Activated CD8-positive, alpha-beta T cell treated with anti-CD3 and anti-CD28 coated beads for 36 hours (primary cell): ENCODE measurements at regions not wholly inside any gene's neighbourhood (a gene's known extent, or its start where the extent isn't known, plus 50 kb on each side); places are given as distances from the start of the nearest gene placed in this dataset.

Experiments
- ATAC-seq: fragments of 200-7000 bp; cut with Tn5 transposase; one replicate; pipeline ENCODE4 v1.10.0; 2021; ENCODE audit warnings: mild to moderate bottlenecking, moderate library complexity
- CTCF ChIA-PET: fragments of 350-600 bp; sonication (Branson Sonifier 250); formaldehyde crosslinking; loops from one replicate; lab custom pipeline; 2021; ENCODE audit warnings: antibody characterized with exemption; lab: Charles Lee
- POLR2A ChIA-PET: fragments of 350-600 bp; sonication (Branson Sonifier 250); formaldehyde crosslinking; loops from one replicate; lab custom pipeline; 2021; ENCODE audit warnings: antibody characterized with exemption; lab: Charles Lee
- DNase-seq: peaks from one replicate; pipeline ENCODE4 v3.0.0-alpha.2; 2020
- H3K27ac Mint-ChIP-seq: one replicate; pipeline ENCODE4 v1.8.0; 2021; ENCODE audit warnings: mild to moderate bottlenecking, mixed read lengths
- H3K27me3 Mint-ChIP-seq: one replicate; pipeline ENCODE4 v1.8.0; 2021; ENCODE audit warnings: mixed read lengths
- H3K36me3 Mint-ChIP-seq: one replicate; pipeline ENCODE4 v1.8.0; 2021; ENCODE audit warnings: low read depth, mixed read lengths
- H3K4me1 Mint-ChIP-seq: one replicate; pipeline ENCODE4 v1.8.0; 2021; ENCODE audit warnings: low read depth, mixed read lengths
- H3K4me3 Mint-ChIP-seq: one replicate; pipeline ENCODE4 v1.8.0; 2021; ENCODE audit warnings: mild to moderate bottlenecking, moderate library complexity, mixed read lengths
- H3K9me3 Mint-ChIP-seq: one replicate; pipeline ENCODE4 v1.8.0; 2021; ENCODE audit warnings: mixed read lengths
- intact Hi-C: fragments of 100-400 bp; cut with micrococcal nuclease; formaldehyde crosslinking; loops from one replicate; pipeline ENCODE4 v1.10.0; 2022
- TF ChIP-seq, protein P1 (sequence below): fragments of 200-600 bp; IDR thresholded peaks from one replicate; pipeline ENCODE4 v1.8.0; 2022; ENCODE audit warnings: antibody characterized with exemption, mild to moderate bottlenecking

DNA sequence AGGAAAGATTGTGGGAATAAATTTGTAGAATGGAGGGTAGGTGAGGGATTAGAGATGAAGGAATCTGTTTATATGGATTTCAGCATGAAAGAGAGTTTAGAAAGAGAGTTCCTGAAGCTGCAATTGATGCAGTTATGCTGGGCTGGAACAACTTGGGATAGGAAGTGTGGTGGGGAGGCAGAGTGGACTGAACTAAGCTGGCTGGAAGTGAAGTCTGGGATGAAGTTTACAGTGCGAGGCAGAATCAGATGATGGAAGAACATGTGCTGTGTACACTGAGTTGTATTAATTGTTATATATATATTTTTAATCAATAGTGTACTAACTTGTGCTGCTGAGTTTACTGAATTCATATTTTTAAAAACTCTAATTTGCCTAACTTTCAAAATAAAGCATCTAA is 461.9 kb downstream of the SPRY1 start:
- ChIA-PET CTCF (no interaction called here), POLR2A (no interaction called here)
- ATAC-seq (no peak), DNase-seq (no peak)
- Mint-ChIP-seq H3K4me1 (no peaks in the 10 kb centered on the region), H3K4me3 (no peak overlapping the region), H3K27me3 (peaks cover 1% of the 10 kb centered on the region), H3K9me3 (no peaks in the 10 kb centered on the region), H3K36me3 (no peaks in the 10 kb centered on the region), H3K27ac (no peak overlapping the region)
- TF ChIP-seq, protein P1, sequence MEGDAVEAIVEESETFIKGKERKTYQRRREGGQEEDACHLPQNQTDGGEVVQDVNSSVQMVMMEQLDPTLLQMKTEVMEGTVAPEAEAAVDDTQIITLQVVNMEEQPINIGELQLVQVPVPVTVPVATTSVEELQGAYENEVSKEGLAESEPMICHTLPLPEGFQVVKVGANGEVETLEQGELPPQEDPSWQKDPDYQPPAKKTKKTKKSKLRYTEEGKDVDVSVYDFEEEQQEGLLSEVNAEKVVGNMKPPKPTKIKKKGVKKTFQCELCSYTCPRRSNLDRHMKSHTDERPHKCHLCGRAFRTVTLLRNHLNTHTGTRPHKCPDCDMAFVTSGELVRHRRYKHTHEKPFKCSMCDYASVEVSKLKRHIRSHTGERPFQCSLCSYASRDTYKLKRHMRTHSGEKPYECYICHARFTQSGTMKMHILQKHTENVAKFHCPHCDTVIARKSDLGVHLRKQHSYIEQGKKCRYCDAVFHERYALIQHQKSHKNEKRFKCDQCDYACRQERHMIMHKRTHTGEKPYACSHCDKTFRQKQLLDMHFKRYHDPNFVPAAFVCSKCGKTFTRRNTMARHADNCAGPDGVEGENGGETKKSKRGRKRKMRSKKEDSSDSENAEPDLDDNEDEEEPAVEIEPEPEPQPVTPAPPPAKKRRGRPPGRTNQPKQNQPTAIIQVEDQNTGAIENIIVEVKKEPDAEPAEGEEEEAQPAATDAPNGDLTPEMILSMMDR = no peak
- intact Hi-C loops = no loop called here

DNA sequence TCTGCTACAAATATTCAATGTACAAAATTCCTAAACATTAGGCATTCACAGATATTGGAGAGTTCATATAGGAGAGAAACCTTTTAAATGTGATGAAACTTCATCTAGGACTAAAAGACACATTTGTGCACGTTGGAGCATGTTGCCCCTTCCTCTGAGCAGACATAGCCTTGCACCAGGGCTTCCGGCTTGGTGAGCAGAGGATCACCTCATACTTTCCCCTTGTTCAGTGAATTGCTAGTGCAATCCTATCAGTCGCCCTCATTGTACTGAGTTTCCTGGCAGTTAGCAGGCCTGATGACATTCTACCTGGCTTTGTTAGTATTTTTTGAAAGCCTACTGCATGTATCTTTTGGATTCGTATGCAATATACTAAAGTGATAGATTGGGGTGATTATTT is 466.2 kb downstream of the SPRY1 start:
- TF ChIP-seq, protein P1 = no peak
- peaks cover 1% of the 10 kb centered on the region for H3K27me3 Mint-ChIP-seq
- H3K36me3 Mint-ChIP-seq = no peaks in the 10 kb centered on the region
- H3K9me3 Mint-ChIP-seq = no peaks in the 10 kb centered on the region
- CTCF ChIA-PET = no interaction called here
- DNase-seq = no peak
- POLR2A ChIA-PET = no interaction called here
- no peak for ATAC-seq
- intact Hi-C loops = no loop called here
- H3K27ac Mint-ChIP-seq = no peak overlapping the region
- no peak overlapping the region for H3K4me3 Mint-ChIP-seq
- no peaks in the 10 kb centered on the region for H3K4me1 Mint-ChIP-seq

- TF ChIP-seq, protein P1 = no peak
- H3K4me3 Mint-ChIP-seq = no peak overlapping the region
- no peaks in the 10 kb centered on the region for H3K36me3 Mint-ChIP-seq
- intact Hi-C loops = no loop called here
- no peaks in the 10 kb centered on the region for H3K4me1 Mint-ChIP-seq
- POLR2A ChIA-PET = no interaction called here
- no peak for ATAC-seq
- no peak overlapping the region for H3K27ac Mint-ChIP-seq
- no peak for DNase-seq
- H3K9me3 Mint-ChIP-seq = peaks cover 4% of the 10 kb centered on the region
- H3K27me3 Mint-ChIP-seq = peaks cover 2% of the 10 kb centered on the region
- CTCF ChIA-PET = no interaction called here
Observed at GRCh38 chr4:123866796-123867195, 470.2 kb downstream of the SPRY1 start.

DNA sequence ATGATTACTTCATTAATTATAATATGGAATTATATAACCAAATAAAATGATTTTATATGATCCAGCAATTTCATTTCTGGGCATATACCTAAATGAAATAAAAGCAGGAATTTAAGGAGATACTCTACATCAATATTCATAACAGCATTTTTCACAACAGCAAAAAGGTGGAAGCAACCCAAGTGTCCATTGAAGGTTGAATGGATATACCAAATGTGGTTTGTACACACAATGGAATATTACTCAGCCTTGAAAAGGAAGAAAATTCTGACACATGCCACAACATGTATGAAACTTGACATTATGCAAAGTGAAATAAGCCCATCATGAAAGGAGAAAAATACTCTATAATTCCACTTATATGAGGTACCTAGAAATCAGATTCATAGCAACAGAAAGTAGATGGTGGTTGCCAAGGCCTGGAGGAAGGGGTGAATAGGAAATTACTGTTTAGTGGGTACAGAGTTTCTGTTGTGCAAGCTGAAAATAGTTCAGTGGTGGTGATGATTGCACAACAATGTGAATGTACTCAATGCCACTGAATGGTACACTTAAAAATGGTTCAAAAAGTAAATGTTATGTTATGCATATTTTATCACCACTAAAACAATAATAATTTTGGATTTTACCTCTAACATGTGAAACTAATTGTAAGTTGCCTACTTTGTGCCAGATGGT is 471.5 kb downstream of the SPRY1 start:
- intact Hi-C loops = no loop called here
- TF ChIP-seq, protein P1 = no peak
- Mint-ChIP-seq H3K9me3 (peaks cover 4% of the 10 kb centered on the region), H3K4me3 (no peak overlapping the region), H3K27me3 (peaks cover 2% of the 10 kb centered on the region), H3K4me1 (no peaks in the 10 kb centered on the region), H3K36me3 (no peaks in the 10 kb centered on the region), H3K27ac (no peak overlapping the region)
- ChIA-PET POLR2A (no interaction called here), CTCF (no interaction called here)
- DNase-seq (no peak), ATAC-seq (no peak)

DNA sequence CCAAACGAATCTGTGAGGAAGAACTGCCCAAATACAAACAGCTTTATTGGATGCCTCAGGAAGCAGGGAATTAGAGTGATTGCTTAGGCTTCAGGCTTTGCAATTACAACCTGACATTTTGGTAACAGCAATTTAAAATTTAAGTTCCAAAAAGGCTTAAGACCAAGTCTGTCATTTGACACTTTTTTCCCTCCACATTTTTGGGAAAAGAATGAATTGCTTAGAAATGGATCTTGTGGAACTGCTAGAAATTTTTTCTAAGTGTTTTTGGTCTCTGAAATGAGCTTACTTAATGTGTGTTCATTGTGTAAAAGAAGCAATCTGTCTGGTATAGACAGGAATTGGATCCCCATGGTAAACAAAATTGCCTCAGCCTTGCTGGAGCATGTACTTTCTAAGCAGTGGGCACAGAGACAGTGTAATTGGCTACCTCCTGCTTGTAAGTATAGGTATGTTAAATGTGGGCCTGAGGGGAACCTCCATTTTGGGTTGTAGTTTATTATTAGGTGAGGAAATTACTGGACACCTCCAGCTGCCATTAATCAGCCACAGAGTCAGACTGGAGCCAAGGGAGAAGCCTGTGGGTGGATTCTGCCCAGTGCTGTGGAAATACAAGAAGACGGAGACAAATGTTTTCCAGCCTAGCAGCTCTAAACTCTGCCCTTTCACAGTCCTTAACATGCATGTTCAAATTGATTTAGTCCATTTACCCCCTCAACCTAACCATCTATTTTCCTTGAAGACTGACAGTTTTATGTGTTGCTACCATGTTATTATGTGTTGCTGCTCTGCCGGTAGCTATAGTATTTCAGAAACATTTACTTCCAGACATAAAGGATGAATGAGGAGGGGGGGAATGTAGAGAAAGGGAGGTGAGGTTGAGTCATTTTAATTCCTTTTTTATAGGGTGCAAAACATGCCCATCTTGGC is 473.0 kb downstream of the SPRY1 start:
- Mint-ChIP-seq H3K27me3 (peaks cover 2% of the 10 kb centered on the region), H3K4me1 (no peaks in the 10 kb centered on the region), H3K27ac (no peak overlapping the region), H3K9me3 (peaks cover 4% of the 10 kb centered on the region), H3K36me3 (no peaks in the 10 kb centered on the region), H3K4me3 (no peak overlapping the region)
- DNase-seq (no peak), ATAC-seq (no peak)
- ChIA-PET CTCF (no interaction called here), POLR2A (interaction anchor here (0.6 kb wide), 1 partner anchor 387 kb away, joined by 4 read pairs; no protein-coding TSS in a partner anchor)
- TF ChIP-seq, protein P1 = no peak
- intact Hi-C loops = no loop called here
